ENCODE measurements at regions not wholly inside any gene's neighbourhood (a gene's known extent, or its start where the extent isn't known, plus 50 kb on each side); places are given as distances from the start of the nearest gene placed in this dataset.
"Not testable (repeated sequence)": the region's sequence is repeated elsewhere in the genome, so short reads cannot be mapped to it uniquely, and the experiment has no call there.

DNA sequence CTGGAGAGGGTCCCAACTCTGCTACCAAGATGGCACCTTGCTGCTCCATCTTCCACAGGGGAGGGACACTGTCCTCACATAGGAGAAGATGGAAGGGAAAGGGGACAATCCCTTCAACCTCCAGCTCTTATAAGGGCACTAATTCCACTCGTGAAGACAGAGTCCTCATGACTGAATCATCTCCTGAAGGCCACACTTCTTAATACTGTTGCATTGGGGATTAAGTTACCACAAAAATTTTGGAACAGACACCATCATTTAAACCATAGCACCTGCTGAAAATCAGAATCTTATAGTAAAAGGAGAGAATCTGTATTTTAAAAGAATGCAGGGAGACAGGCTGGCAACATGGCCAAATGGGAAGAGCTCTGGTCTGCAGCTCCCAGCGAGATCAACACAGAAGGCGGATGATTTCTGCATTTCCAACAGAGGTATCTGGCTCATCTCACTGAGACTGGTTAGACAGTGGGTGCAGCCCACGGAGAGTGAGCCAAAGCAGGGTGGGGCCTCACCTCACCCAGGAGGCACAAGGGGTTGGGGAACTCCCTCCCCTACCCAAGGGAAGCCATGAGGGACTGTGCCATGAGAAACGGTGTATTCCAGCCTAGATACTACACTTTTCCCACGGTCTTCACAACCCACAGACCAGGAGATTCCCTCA lies 69.4 kb upstream of the LIPC start:
- DNase-seq = no peak

DNA sequence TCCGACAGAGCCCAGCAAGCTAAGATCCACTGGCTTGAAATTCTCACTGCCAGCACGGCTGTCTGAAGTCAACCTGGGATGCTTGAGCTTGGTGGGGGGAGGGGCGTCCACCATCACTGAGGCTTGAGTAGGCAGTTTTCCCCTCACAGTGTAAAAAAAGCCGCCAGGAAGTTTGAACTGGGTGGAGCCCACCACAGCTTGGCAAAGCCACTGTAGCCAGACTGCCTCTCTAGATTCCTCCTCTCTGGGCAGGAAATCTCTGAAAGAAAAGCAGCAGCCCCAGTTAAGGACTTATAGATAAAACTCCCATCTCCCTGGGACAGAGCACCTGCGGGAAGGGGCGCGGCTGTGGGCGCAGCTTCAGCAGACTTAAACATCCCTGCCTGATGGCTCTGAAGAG lies 68.7 kb upstream of the LIPC start:
- not testable (repeated sequence) for DNase-seq

- not testable (repeated sequence) for DNase-seq
Measured at GRCh38 chr15:58363673-58364072, 68.1 kb upstream of the LIPC start.

DNA sequence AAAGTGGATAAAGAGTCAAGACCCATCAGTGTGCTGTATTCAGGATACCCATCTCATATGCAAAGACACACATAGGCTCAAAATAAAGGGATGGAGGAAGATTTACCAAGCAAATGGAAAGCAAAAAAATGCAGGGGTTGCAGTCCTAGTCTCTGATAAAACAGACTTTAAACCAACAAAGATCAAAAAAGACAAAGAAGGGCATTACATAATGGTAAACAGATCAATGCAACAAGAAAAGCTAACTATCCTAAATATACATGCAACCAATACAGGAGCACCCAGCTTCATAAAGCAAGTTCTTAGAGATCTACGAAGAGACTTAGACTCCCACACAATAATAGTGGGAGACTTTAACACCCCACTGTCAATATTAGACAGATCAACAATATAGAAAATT lies 66.7 kb upstream of the LIPC start:
- DNase-seq = not testable (repeated sequence)

GRCh38 chr15:58369261-58369701 lies 62.5 kb upstream of the LIPC start:
- DNase-seq = no peak

DNA sequence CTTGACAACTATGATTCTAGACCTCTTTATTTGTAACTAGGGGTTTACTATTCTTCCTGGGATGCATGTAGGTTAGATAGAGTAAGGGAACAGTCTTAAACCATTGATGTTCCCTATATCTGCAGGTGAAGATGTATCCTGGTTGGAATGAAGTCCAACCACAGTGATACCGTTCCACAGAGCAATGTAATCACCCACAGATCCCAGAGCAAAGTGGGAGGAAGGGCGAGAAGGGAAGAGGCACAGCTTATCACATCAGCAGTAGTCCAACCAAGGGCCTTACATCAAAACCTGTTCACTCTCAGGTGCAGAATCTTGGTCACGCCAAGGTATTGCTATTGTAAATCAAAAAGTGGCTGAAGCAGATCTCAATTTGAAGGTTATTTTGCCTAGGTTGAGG lies 61.8 kb upstream of the LIPC start:
- DNase-seq = no peak

GRCh38 chr15:58374147-58374546 lies 57.6 kb upstream of the LIPC start:
- no peak for DNase-seq

- no peak for DNase-seq
Measured at GRCh38 chr15:58377193-58377592, 54.6 kb upstream of the LIPC start.

DNA sequence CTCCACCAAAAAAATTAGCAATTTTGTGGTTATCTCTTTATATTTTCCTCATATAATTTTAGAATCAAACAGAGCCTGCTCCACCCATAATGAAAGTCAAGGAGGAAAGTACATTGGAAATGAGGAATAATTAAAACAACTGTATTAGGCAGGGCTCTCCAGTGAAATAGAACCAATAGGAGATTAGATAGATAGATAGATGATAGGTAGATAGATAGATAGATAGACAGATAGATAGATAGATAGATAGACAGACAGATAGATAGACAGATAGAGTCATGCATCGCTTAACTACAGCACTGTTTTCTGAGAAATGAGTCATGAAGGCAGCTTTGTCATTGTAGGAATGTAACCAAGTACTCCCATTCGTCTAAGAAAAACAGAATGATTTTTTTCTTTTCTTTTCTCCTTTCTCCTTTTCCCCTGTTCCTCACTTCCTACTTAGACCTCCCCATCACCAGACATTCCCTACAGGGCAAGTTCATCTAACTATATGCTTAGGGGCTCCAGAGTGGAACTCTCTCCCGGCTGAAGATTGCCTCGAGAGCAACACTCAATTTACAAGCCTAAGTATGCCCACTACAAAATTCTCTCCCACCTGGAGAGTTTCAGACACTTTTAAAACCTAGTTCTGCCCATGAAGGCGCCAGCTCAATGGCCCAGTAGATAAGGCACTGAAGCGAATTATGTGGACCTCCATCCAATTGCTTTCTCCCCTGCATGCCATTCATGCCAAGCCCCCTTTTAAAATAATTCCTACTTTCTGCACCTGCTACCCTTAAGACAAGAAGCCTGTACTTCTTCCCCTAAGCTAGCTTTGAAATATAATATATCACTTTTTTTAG lies 53.3 kb upstream of the LIPC start:
- no peak for DNase-seq

- not testable (repeated sequence) for DNase-seq
Measured at GRCh38 chr15:58379454-58379853, 52.3 kb upstream of the LIPC start.

GRCh38 chr15:58380280-58380945 lies 51.4 kb upstream of the LIPC start:
- no peak for DNase-seq

DNA sequence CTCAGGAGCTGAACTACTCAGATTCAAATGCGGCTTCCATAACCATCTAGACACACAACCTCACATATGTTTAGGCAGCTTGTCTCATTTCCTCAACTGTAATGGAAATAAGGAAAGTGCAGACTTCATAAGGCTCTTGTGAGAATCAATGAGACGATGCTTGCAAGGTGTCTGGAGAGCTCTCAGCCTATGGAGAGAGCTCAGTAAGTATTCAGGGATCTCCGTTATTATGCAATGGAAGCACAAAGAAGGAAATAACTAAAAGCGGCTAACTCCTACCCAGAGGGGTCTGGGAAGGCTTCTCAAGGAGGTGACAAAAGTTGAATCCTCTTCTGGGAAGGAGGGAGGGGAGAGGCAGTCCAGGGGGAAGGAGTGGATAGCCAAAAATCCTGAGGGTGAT lies 50.1 kb upstream of the LIPC start:
- DNase-seq = no peak

All from stimulated activated CD4-positive, alpha-beta T cell treated with anti-CD3 and anti-CD28 coated beads, Interleukin-1b, Interleukin-23, amount 100 ng/mL, for 48 hours (primary cell).